Endothelial cell of umbilical vein (primary cell): ENCODE measurements at regions not wholly inside any gene's neighbourhood (a gene's known extent, or its start where the extent isn't known, plus 50 kb on each side); places are given as distances from the start of the nearest gene placed in this dataset.

Experiments
- BruUV-seq: library from RNA; stranded (reverse); fragments of 400-500 nt; replicated peaks from 2 replicates; lab custom pipeline; 2021; lab: Mats Ljungman, UMichigan
- CTCF ChIA-PET: fragments of 300-600, 350-600 bp; sonication (Branson Sonifier 250); formaldehyde crosslinking; loops from one replicate; lab custom pipeline; 2021; ENCODE audit warnings: antibody characterized with exemption, inconsistent platforms; lab: Charles Lee
- POLR2A ChIA-PET: fragments of 300-600, 350-600 bp; sonication (Branson Sonifier 250); formaldehyde crosslinking; loops from one replicate; lab custom pipeline; 2021; ENCODE audit warnings: antibody characterized with exemption, inconsistent platforms; lab: Charles Lee
- DNase-seq: peaks from one replicate; pipeline ENCODE4 v3.0.0-alpha.2; 2011; ENCODE audit warnings: low read depth, low spot score
- FAIRE-seq: peaks from 2 replicates; lab custom pipeline; 2011; peaks lifted over from hg19 to GRCh38; lab: Jason Lieb, UNC
- H2AFZ ChIP-seq: 2 replicates; pipeline ENCODE4 v1.6.0; 2012; ENCODE audit warnings: low read depth, low read length, control low read depth, inconsistent platforms
- H3K27ac ChIP-seq: 2 replicates; pipeline ENCODE4 v1.5.1; 2011; ENCODE audit warnings: low read depth, mild to moderate bottlenecking, control low read depth, low read length, moderate library complexity; ENCODE audit not compliant: insufficient read depth
- H3K27me3 ChIP-seq, 2 experiments: 2 replicates each; pipeline versions ENCODE4 v1.6.0 to v1.6.1; 2011; ENCODE audit warnings: low read length in 2 of 2, mixed read lengths in 1 of 2; ENCODE audit not compliant: control insufficient read depth in 2 of 2, insufficient read depth in 2 of 2
- H3K36me3 ChIP-seq, 2 experiments: 2 replicates in 1 of 2; 3 replicates in 1 of 2; pipeline ENCODE4 v1.5.1; 2011; ENCODE audit warnings: low read length in 2 of 2, mild to moderate bottlenecking in 1 of 2, moderate library complexity in 1 of 2; ENCODE audit not compliant: control insufficient read depth in 2 of 2, insufficient read depth in 2 of 2; ENCODE audit errors: extremely low read depth in 1 of 2
- H3K4me1 ChIP-seq: 3 replicates; pipeline ENCODE4 v1.5.1; 2011; ENCODE audit warnings: mild to moderate bottlenecking, low read length; ENCODE audit not compliant: control insufficient read depth, insufficient read depth; ENCODE audit errors: extremely low read depth
- H3K4me2 ChIP-seq: 2 replicates; pipeline ENCODE4 v1.6.1; 2011; ENCODE audit warnings: low read length, control low read depth, mixed read lengths; ENCODE audit not compliant: insufficient read depth
- H3K4me3 ChIP-seq, 3 experiments: fragments of 200-600 bp in 1 of 3; sonication (generic), shearing (Covaris generic) in 1 of 3; replicated peaks in 1 of 3; 2 replicates each; pipeline ENCODE4 v1.5.1; 2011 to 2016; ENCODE audit warnings: control low read depth in 3 of 3, low read length in 3 of 3, mild to moderate bottlenecking in 2 of 3, inconsistent platforms in 1 of 3, low read depth in 1 of 3, moderate library complexity in 1 of 3; ENCODE audit not compliant: insufficient read depth in 1 of 3
- H3K79me2 ChIP-seq: 2 replicates; pipeline ENCODE4 v1.6.0; 2012; ENCODE audit warnings: low read length, inconsistent platforms; ENCODE audit not compliant: control insufficient read depth, insufficient read depth
- H3K9ac ChIP-seq: replicated peaks from 2 replicates; pipeline ENCODE3; 2011; ENCODE audit warnings: low read length, control low read depth; ENCODE audit not compliant: insufficient read depth; ENCODE audit errors: extremely low read depth
- H3K9me1 ChIP-seq: replicated peaks from 3 replicates; pipeline ENCODE4 v1.6.0; 2011; ENCODE audit warnings: mild to moderate bottlenecking, low read length; ENCODE audit not compliant: control insufficient read depth, insufficient read depth; ENCODE audit errors: extremely low read depth
- H3K9me3 ChIP-seq: replicated peaks from 2 replicates; pipeline ENCODE4 v1.5.1; 2012; ENCODE audit warnings: low read length, inconsistent platforms; ENCODE audit not compliant: control insufficient read depth, insufficient read depth
- H4K20me1 ChIP-seq: replicated peaks from 2 replicates; pipeline ENCODE3; 2011; ENCODE audit warnings: mild to moderate bottlenecking, low read length; ENCODE audit not compliant: control insufficient read depth, insufficient read depth; ENCODE audit errors: extremely low read depth
- CTCF ChIP-seq, 2 donors: IDR thresholded peaks; 1 replicate in 1 of 2; 2 replicates in 1 of 2; pipeline ENCODE4 v1.5.1; 2011; ENCODE audit warnings: low read length in 2 of 2, mild to moderate bottlenecking in 2 of 2, moderate library complexity in 2 of 2, control low read depth in 1 of 2, inconsistent platforms in 1 of 2, low read depth in 1 of 2; ENCODE audit not compliant: insufficient read depth in 1 of 2; ENCODE audit errors: extremely low read depth in 1 of 2
- EZH2 ChIP-seq: IDR thresholded peaks from 2 replicates; pipeline ENCODE4 v1.6.1; 2012; ENCODE audit warnings: borderline replicate concordance, low read depth, mild to moderate bottlenecking, moderate library complexity, low read length, inconsistent platforms; ENCODE audit not compliant: severe bottlenecking
- FOS ChIP-seq: IDR thresholded peaks from 2 replicates; pipeline ENCODE4 v1.6.1; 2011; ENCODE audit warnings: mild to moderate bottlenecking, low read length, moderate library complexity, borderline replicate concordance; ENCODE audit not compliant: insufficient read depth
- GATA2 ChIP-seq: IDR thresholded peaks from 2 replicates; pipeline ENCODE4 v1.7.0; 2011; ENCODE audit warnings: low read depth, mild to moderate bottlenecking, moderate library complexity, mixed read lengths, low read length; ENCODE audit not compliant: insufficient read length, insufficient read depth
- JUN ChIP-seq: IDR thresholded peaks from 2 replicates; pipeline ENCODE4 v1.6.1; 2011; ENCODE audit warnings: borderline replicate concordance, low read depth; ENCODE audit not compliant: insufficient read length, insufficient read depth
- MAX ChIP-seq: IDR thresholded peaks from 2 replicates; pipeline ENCODE4 v1.6.1; 2011; ENCODE audit not compliant: insufficient read depth, insufficient read length
- MYC ChIP-seq: IDR thresholded peaks from one replicate; pipeline ENCODE4 v1.6.1; 2011; ENCODE audit warnings: mild to moderate bottlenecking, low read depth, low read length
- POLR2A ChIP-seq: IDR thresholded peaks from 2 replicates; pipeline ENCODE4 v1.6.1; 2012; ENCODE audit warnings: low read depth, mild to moderate bottlenecking, control low read depth, low read length
- POLR2AphosphoS5 ChIP-seq: IDR thresholded peaks from 2 replicates; pipeline ENCODE4 v1.6.1; 2012; ENCODE audit warnings: low read depth, mild to moderate bottlenecking, control low read depth, low read length, moderate library complexity; ENCODE audit not compliant: insufficient read depth
- dilution Hi-C: fragments of 300-500 bp; cut with MboI; formaldehyde crosslinking; loops from one replicate; pipeline ENCODE4 v1.15.0; 2019; ENCODE audit warnings: low sequenced_read_pairs; ENCODE audit not compliant: extremely low pct_ligation_motif_present
- intact Hi-C: fragments of 100-400 bp; cut with micrococcal nuclease; formaldehyde crosslinking; loops from one replicate; pipeline ENCODE4 v1.10.0; 2022

- Histone ChIP-seq H3K9me1 (no peaks in the 10 kb centered on the region), H3K9me3 (no peaks in the 10 kb centered on the region), H3K4me1 (peaks cover 13% of the 10 kb centered on the region), H3K27ac (no peak overlapping the region), H3K36me3 (no peaks in the 10 kb centered on the region), H3K27me3 (no peaks in the 10 kb centered on the region), H2AFZ (no peak overlapping the region), H3K9ac (no peak overlapping the region), H3K4me3 (no peak overlapping the region), H3K79me2 (no peaks in the 10 kb centered on the region), H3K4me2 (no peak overlapping the region), H4K20me1 (no peaks in the 10 kb centered on the region)
- no peak for TF ChIP-seq EZH2
- TF ChIP-seq CTCF (IDR thresholded peaks at IDR 0.05; ENCODE audit: extremely low read depth in 1 of 2, insufficient read depth in 1 of 2, low read depth in 1 of 2, low read length in 2 of 2): no peak
- no peak for TF ChIP-seq MAX
- TF ChIP-seq JUN: no peak
- TF ChIP-seq GATA2: no peak
- no peak for TF ChIP-seq FOS
- TF ChIP-seq POLR2AphosphoS5: no peak
- TF ChIP-seq POLR2A: no peak
- no peak for TF ChIP-seq MYC
- POLR2A ChIA-PET: no interaction called here
- dilution Hi-C loops: no loop called here
- FAIRE-seq: no peak
- no TSS peak for BruUV-seq
- no peak for DNase-seq
- CTCF ChIA-PET: no interaction called here
- intact Hi-C loops: no loop called here
Measured at GRCh38 chr12:75913502-75914351, 117.8 kb downstream of the PHLDA1 start.
